ENCODE measurements at regions not wholly inside any gene's neighbourhood (a gene's known extent, or its start where the extent isn't known, plus 50 kb on each side); places are given as distances from the start of the nearest gene placed in this dataset.

- TF ChIP-seq CTCF (IDR thresholded peaks at IDR 0.05; ENCODE audit: poor library complexity) (no peak), EZH2phosphoT487 (IDR thresholded peaks at IDR 0.05; ENCODE audit: low read depth, severe bottlenecking, unreplicated experiment) (no peak)
These were observed 210.8 kb downstream of the HNMT start for GRCh38 chr2:138175066-138175465.

Data from hepatocyte (in vitro differentiated cells).